WTC11 (cell line): ENCODE measurements at regions not wholly inside any gene's neighbourhood (a gene's known extent, or its start where the extent isn't known, plus 50 kb on each side); places are given as distances from the start of the nearest gene placed in this dataset.
"Not testable (repeated sequence)": the region's sequence is repeated elsewhere in the genome, so short reads cannot be mapped to it uniquely, and the experiment has no call there.

ENCODE experiments used
- ATF3 ChIP-seq: sonication (generic); formaldehyde crosslinking; conservative IDR thresholded peaks from 2 replicates; pipeline ENCODE4 v1.8.1; 2022; ENCODE audit warnings: mild to moderate bottlenecking, missing genetic modification reagents
- CBFB ChIP-seq: sonication (generic); formaldehyde crosslinking; IDR thresholded peaks from 2 replicates; pipeline ENCODE4 v1.8.1; 2022; ENCODE audit warnings: mild to moderate bottlenecking, low read depth, missing genetic modification reagents
- CTCF ChIP-seq: fragments of 200-600 bp; IDR thresholded peaks from 2 replicates; pipeline ENCODE4 v1.8.0; 2022; ENCODE audit warnings: antibody characterized with exemption
- JUN ChIP-seq: sonication (generic); formaldehyde crosslinking; IDR thresholded peaks from 2 replicates; pipeline ENCODE4 v1.8.0; 2023; ENCODE audit warnings: mild to moderate bottlenecking, missing genetic modification reagents
- ZNF138 ChIP-seq: sonication (generic); formaldehyde crosslinking; conservative IDR thresholded peaks from 2 replicates; pipeline ENCODE4 v1.8.1; 2022; ENCODE audit warnings: mild to moderate bottlenecking, moderate library complexity, missing genetic modification reagents
- ZNF232 ChIP-seq: sonication (generic); formaldehyde crosslinking; IDR thresholded peaks from 2 replicates; pipeline ENCODE4 v1.8.0; 2022; ENCODE audit warnings: mild to moderate bottlenecking, missing genetic modification reagents

DNA sequence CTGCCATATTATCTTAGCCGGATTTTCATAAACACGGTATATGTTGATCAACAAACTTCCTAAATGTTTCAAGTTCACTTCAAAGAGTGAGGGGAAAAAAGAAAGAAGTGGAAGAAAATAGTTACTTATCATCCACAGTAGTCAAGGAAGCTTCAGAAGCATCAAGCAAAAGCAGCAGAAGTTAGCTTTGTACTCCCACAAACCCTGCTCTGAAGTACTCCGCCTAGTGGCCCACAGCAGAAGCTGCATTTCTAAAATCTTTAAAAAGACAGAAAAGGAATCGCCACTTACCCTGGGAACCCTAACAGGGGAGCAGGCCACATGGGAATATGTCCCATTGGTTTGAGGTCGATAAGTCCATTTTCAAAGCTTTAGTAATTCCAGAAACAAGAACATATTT is 158.1 kb downstream of the FOXD4L6 start:
- TF ChIP-seq CTCF: peak; percentile 25; the same call in 1 of the 2 replicates
- TF ChIP-seq ATF3 (CRISPR knock-in tag); CBFB (CRISPR knock-in tag); JUN (CRISPR knock-in tag); ZNF232 (CRISPR knock-in tag); ZNF138: not testable (repeated sequence)
